T-helper 1 cell treated with Interleukin-12 subunit alpha and Interleukin-12 subunit beta and Interleukin-4 antibody, amounts not matched to agents 30 ng/mL and 1 ng/mL, for 36 hours (primary cell): ENCODE measurements at regions not wholly inside any gene's neighbourhood (a gene's known extent, or its start where the extent isn't known, plus 50 kb on each side); places are given as distances from the start of the nearest gene placed in this dataset.

Source experiments
- intact Hi-C: fragments of 100-400 bp; cut with micrococcal nuclease; formaldehyde crosslinking; loops from one replicate; pipeline ENCODE4 v1.15.1; 2024

GRCh38 chr2:33835911-33836310 lies 236.8 kb upstream of the FAM98A start:
- intact Hi-C loops = no loop called here

GRCh38 chr2:33822964-33823363 lies 223.9 kb upstream of the FAM98A start:
- intact Hi-C loops = no loop called here

GRCh38 chr2:33812707-33813106 lies 213.6 kb upstream of the FAM98A start:
- intact Hi-C loops = no loop called here

- intact Hi-C loops = no loop called here
Observed at GRCh38 chr2:33810046-33810835, 211.1 kb upstream of the FAM98A start.

- intact Hi-C loops = no loop called here
Observed at GRCh38 chr2:33806041-33806440, 206.9 kb upstream of the FAM98A start.

GRCh38 chr2:33804155-33804554 lies 205.1 kb upstream of the FAM98A start:
- intact Hi-C loops = no loop called here

GRCh38 chr2:33796511-33796910 lies 197.4 kb upstream of the FAM98A start:
- intact Hi-C loops = no loop called here

- intact Hi-C loops = no loop called here
Observed at GRCh38 chr2:33791625-33792024, 192.5 kb upstream of the FAM98A start.

- intact Hi-C loops = no loop called here
Observed at GRCh38 chr2:33788044-33788443, 188.9 kb upstream of the FAM98A start.

- intact Hi-C loops = no loop called here
Observed at GRCh38 chr2:33786881-33787280, 187.8 kb upstream of the FAM98A start.

- intact Hi-C loops = no loop called here
Observed at GRCh38 chr2:33785201-33786106, 186.4 kb upstream of the FAM98A start.

- intact Hi-C loops = no loop called here
Observed at GRCh38 chr2:33784488-33784887, 185.4 kb upstream of the FAM98A start.

GRCh38 chr2:33782395-33783230 lies 183.5 kb upstream of the FAM98A start:
- intact Hi-C loops = no loop called here

- intact Hi-C loops = no loop called here
Observed at GRCh38 chr2:33777786-33778185, 178.7 kb upstream of the FAM98A start.

- intact Hi-C loops = no loop called here
Observed at GRCh38 chr2:33775306-33775705, 176.2 kb upstream of the FAM98A start.

- intact Hi-C loops = no loop called here
Observed at GRCh38 chr2:33770023-33770422, 170.9 kb upstream of the FAM98A start.

GRCh38 chr2:33766175-33766574 lies 167.1 kb upstream of the FAM98A start:
- intact Hi-C loops = no loop called here

GRCh38 chr2:33765122-33765521 lies 166.0 kb upstream of the FAM98A start:
- intact Hi-C loops = no loop called here

- intact Hi-C loops = no loop called here
Observed at GRCh38 chr2:33764551-33764950, 165.5 kb upstream of the FAM98A start.

- intact Hi-C loops = no loop called here
Observed at GRCh38 chr2:33763671-33764310, 164.7 kb upstream of the FAM98A start.

- intact Hi-C loops = no loop called here
Observed at GRCh38 chr2:33762636-33763035, 163.5 kb upstream of the FAM98A start.
